ENCODE measurements at regions not wholly inside any gene's neighbourhood (a gene's known extent, or its start where the extent isn't known, plus 50 kb on each side); places are given as distances from the start of the nearest gene placed in this dataset.
"Not testable (repeated sequence)": the region's sequence is repeated elsewhere in the genome, so short reads cannot be mapped to it uniquely, and the experiment has no call there.

GRCh38 chr7:126056613-126057012 lies 1127.0 kb upstream of the POT1 start:
- not testable (repeated sequence) for TF ChIP-seq CTCF (IDR thresholded peaks at IDR 0.05; ENCODE audit: poor library complexity); EZH2 (IDR thresholded peaks at IDR 0.05; ENCODE audit: borderline replicate concordance)

Measured in hepatocyte (in vitro differentiated cells).